ENCODE measurements at regions not wholly inside any gene's neighbourhood (a gene's known extent, or its start where the extent isn't known, plus 50 kb on each side); places are given as distances from the start of the nearest gene placed in this dataset.

- H3K27me3 Mint-ChIP-seq, result peaks cover 5% of the 10 kb centered on the region
- no peaks in the 10 kb centered on the region for H3K36me3 Mint-ChIP-seq
- no peak for TF ChIP-seq CTCF (conservative IDR thresholded peaks at IDR 0.05)
- H3K27ac Mint-ChIP-seq, result no peak overlapping the region
- DNase-seq (ENCODE audit: extremely low spot score, unreplicated experiment), result no peak
- peaks cover 6% of the 10 kb centered on the region for H3K4me1 Mint-ChIP-seq (ENCODE audit: unreplicated experiment)
- H3K9me3 Mint-ChIP-seq, result no peaks in the 10 kb centered on the region
- H3K4me3 Mint-ChIP-seq, result no peak overlapping the region
These were observed 70.6 kb upstream of the C3orf80 start for GRCh38 chr3:160154596-160154995.

GRCh38 chr3:160157321-160157720 is 67.9 kb upstream of the C3orf80 start:
- peaks cover 6% of the 10 kb centered on the region for H3K4me1 Mint-ChIP-seq (ENCODE audit: unreplicated experiment)
- no peak overlapping the region for H3K4me3 Mint-ChIP-seq
- peaks cover 8% of the 10 kb centered on the region for H3K27me3 Mint-ChIP-seq
- H3K36me3 Mint-ChIP-seq, result no peaks in the 10 kb centered on the region
- no peak for TF ChIP-seq CTCF (conservative IDR thresholded peaks at IDR 0.05)
- no peaks in the 10 kb centered on the region for H3K9me3 Mint-ChIP-seq
- DNase-seq (ENCODE audit: extremely low spot score, unreplicated experiment), result no peak
- no peak overlapping the region for H3K27ac Mint-ChIP-seq

GRCh38 chr3:160159341-160159740 is 65.9 kb upstream of the C3orf80 start:
- Mint-ChIP-seq H3K27ac (no peak overlapping the region), H3K4me3 (no peak overlapping the region), H3K4me1 (ENCODE audit: unreplicated experiment) (peaks cover 13% of the 10 kb centered on the region), H3K27me3 (peaks cover 8% of the 10 kb centered on the region), H3K36me3 (no peaks in the 10 kb centered on the region), H3K9me3 (no peaks in the 10 kb centered on the region)
- TF ChIP-seq CTCF (conservative IDR thresholded peaks at IDR 0.05), result no peak
- no peak for DNase-seq (ENCODE audit: extremely low spot score, unreplicated experiment)

GRCh38 chr3:160159806-160160205 is 65.4 kb upstream of the C3orf80 start:
- peaks cover 13% of the 10 kb centered on the region for H3K4me1 Mint-ChIP-seq (ENCODE audit: unreplicated experiment)
- no peak overlapping the region for H3K27ac Mint-ChIP-seq
- H3K27me3 Mint-ChIP-seq, result peaks cover 8% of the 10 kb centered on the region
- DNase-seq (ENCODE audit: extremely low spot score, unreplicated experiment), result no peak
- TF ChIP-seq CTCF (conservative IDR thresholded peaks at IDR 0.05), result no peak
- no peaks in the 10 kb centered on the region for H3K9me3 Mint-ChIP-seq
- no peak overlapping the region for H3K4me3 Mint-ChIP-seq
- H3K36me3 Mint-ChIP-seq, result no peaks in the 10 kb centered on the region

GRCh38 chr3:160161921-160162320 is 63.3 kb upstream of the C3orf80 start:
- Mint-ChIP-seq H3K36me3 (no peaks in the 10 kb centered on the region), H3K27me3 (peaks cover 8% of the 10 kb centered on the region), H3K4me1 (ENCODE audit: unreplicated experiment) (peaks cover 16% of the 10 kb centered on the region), H3K9me3 (no peaks in the 10 kb centered on the region), H3K4me3 (no peak overlapping the region), H3K27ac (peak overlapping the region; percentile 39)
- DNase-seq (ENCODE audit: extremely low spot score, unreplicated experiment), result no peak
- TF ChIP-seq CTCF (conservative IDR thresholded peaks at IDR 0.05), result no peak

GRCh38 chr3:160162440-160162839 is 62.8 kb upstream of the C3orf80 start:
- Mint-ChIP-seq H3K27ac (peak overlapping the region; percentile 39), H3K4me3 (no peak overlapping the region), H3K9me3 (no peaks in the 10 kb centered on the region), H3K4me1 (ENCODE audit: unreplicated experiment) (peaks cover 16% of the 10 kb centered on the region), H3K27me3 (peaks cover 8% of the 10 kb centered on the region), H3K36me3 (no peaks in the 10 kb centered on the region)
- DNase-seq (ENCODE audit: extremely low spot score, unreplicated experiment), result no peak
- TF ChIP-seq CTCF (conservative IDR thresholded peaks at IDR 0.05), result no peak
